Skeletal muscle tissue (tissue), 3 donors: ENCODE measurements at regions not wholly inside any gene's neighbourhood (a gene's known extent, or its start where the extent isn't known, plus 50 kb on each side); places are given as distances from the start of the nearest gene placed in this dataset.

ENCODE experiments used
- H3K27ac ChIP-seq: one replicate; pipeline ENCODE4 v1.7.0; 2013; ENCODE audit warnings: mild to moderate bottlenecking, low read depth, low read length, inconsistent platforms
- H3K27me3 ChIP-seq, 3 donors: one replicate each; pipeline ENCODE4 v1.7.0; 2013; ENCODE audit warnings: low read length in 3 of 3; ENCODE audit not compliant: control insufficient read depth in 3 of 3, insufficient read depth in 3 of 3
- H3K36me3 ChIP-seq, 3 donors: one replicate each; pipeline ENCODE4 v1.7.0; 2013; ENCODE audit warnings: low read length in 3 of 3; ENCODE audit not compliant: control insufficient read depth in 3 of 3, insufficient read depth in 3 of 3
- H3K4me1 ChIP-seq, 3 donors: one replicate each; pipeline ENCODE4 v1.7.0; 2013; ENCODE audit warnings: low read length in 3 of 3, mild to moderate bottlenecking in 3 of 3; ENCODE audit not compliant: control insufficient read depth in 3 of 3, insufficient read depth in 3 of 3
- H3K4me3 ChIP-seq, 3 donors: one replicate each; pipeline ENCODE4 v1.7.0; 2013; ENCODE audit warnings: low read length in 3 of 3
- H3K9ac ChIP-seq, 3 donors: one replicate each; pipeline ENCODE4 v1.7.0; 2013; ENCODE audit warnings: low read length in 3 of 3, mild to moderate bottlenecking in 3 of 3, moderate library complexity in 2 of 3, low read depth in 1 of 3
- H3K9me3 ChIP-seq, 3 donors: one replicate each; pipeline ENCODE4 v1.7.0; 2013; ENCODE audit warnings: low read length in 3 of 3; ENCODE audit not compliant: control insufficient read depth in 3 of 3
- donor health status: Osteomylitis.

- no peaks in the 10 kb centered on the region for H3K27me3 ChIP-seq
- no peak overlapping the region for H3K4me3 ChIP-seq
- no peak overlapping the region for H3K27ac ChIP-seq
- H3K36me3 ChIP-seq, result no peaks in the 10 kb centered on the region
- no peaks in the 10 kb centered on the region for H3K4me1 ChIP-seq
- H3K9me3 ChIP-seq, result no peaks in the 10 kb centered on the region
- H3K9ac ChIP-seq, result no peak overlapping the region
Observed at GRCh38 chr2:160649698-160650097, 156.1 kb upstream of the RBMS1 start.

GRCh38 chr2:160650196-160651118 is 156.8 kb upstream of the RBMS1 start:
- no peaks in the 10 kb centered on the region for H3K4me1 ChIP-seq
- H3K27me3 ChIP-seq, result no peaks in the 10 kb centered on the region
- H3K36me3 ChIP-seq, result no peaks in the 10 kb centered on the region
- H3K27ac ChIP-seq, result no peak overlapping the region
- H3K9me3 ChIP-seq, result no peaks in the 10 kb centered on the region
- H3K9ac ChIP-seq, result no peak overlapping the region
- H3K4me3 ChIP-seq, result no peak overlapping the region

- Histone ChIP-seq H3K9me3 (no peaks in the 10 kb centered on the region), H3K9ac (no peak overlapping the region), H3K36me3 (no peaks in the 10 kb centered on the region), H3K4me1 (no peaks in the 10 kb centered on the region), H3K27ac (no peak overlapping the region), H3K4me3 (no peak overlapping the region), H3K27me3 (no peaks in the 10 kb centered on the region)
Observed at GRCh38 chr2:160651416-160652200, 158.0 kb upstream of the RBMS1 start.

GRCh38 chr2:160652236-160652635 is 158.6 kb upstream of the RBMS1 start:
- Histone ChIP-seq H3K9me3 (no peaks in the 10 kb centered on the region), H3K9ac (no peak overlapping the region), H3K27ac (no peak overlapping the region), H3K27me3 (no peaks in the 10 kb centered on the region), H3K36me3 (no peaks in the 10 kb centered on the region), H3K4me1 (no peaks in the 10 kb centered on the region), H3K4me3 (no peak overlapping the region)

GRCh38 chr2:160657196-160657595 is 163.6 kb upstream of the RBMS1 start:
- Histone ChIP-seq H3K9me3 (no peaks in the 10 kb centered on the region), H3K36me3 (no peaks in the 10 kb centered on the region), H3K27ac (no peak overlapping the region), H3K4me3 (no peak overlapping the region), H3K27me3 (no peaks in the 10 kb centered on the region), H3K4me1 (no peaks in the 10 kb centered on the region), H3K9ac (no peak overlapping the region)

GRCh38 chr2:160658851-160659250 is 165.2 kb upstream of the RBMS1 start:
- Histone ChIP-seq H3K4me3 (no peak overlapping the region), H3K27ac (no peak overlapping the region), H3K9ac (no peak overlapping the region), H3K36me3 (no peaks in the 10 kb centered on the region), H3K4me1 (no peaks in the 10 kb centered on the region), H3K9me3 (no peaks in the 10 kb centered on the region), H3K27me3 (no peaks in the 10 kb centered on the region)

- no peaks in the 10 kb centered on the region for H3K36me3 ChIP-seq
- H3K9me3 ChIP-seq, result no peaks in the 10 kb centered on the region
- no peak overlapping the region for H3K9ac ChIP-seq
- peaks cover 0 to 1% (median 0%) of the 10 kb centered on the region in 3 donors for H3K4me1 ChIP-seq
- no peaks in the 10 kb centered on the region for H3K27me3 ChIP-seq
- H3K4me3 ChIP-seq, result no peak overlapping the region
- H3K27ac ChIP-seq, result no peak overlapping the region
Observed at GRCh38 chr2:160660741-160661140, 167.1 kb upstream of the RBMS1 start.

GRCh38 chr2:160664603-160665140 is 171.1 kb upstream of the RBMS1 start:
- no peak overlapping the region for H3K9ac ChIP-seq
- H3K4me3 ChIP-seq, result no peak overlapping the region
- H3K27me3 ChIP-seq, result no peaks in the 10 kb centered on the region
- no peak overlapping the region for H3K27ac ChIP-seq
- no peaks in the 10 kb centered on the region for H3K9me3 ChIP-seq
- no peaks in the 10 kb centered on the region for H3K36me3 ChIP-seq
- H3K4me1 ChIP-seq, result peaks cover 0 to 3% (median 3%) of the 10 kb centered on the region in 3 donors

- Histone ChIP-seq H3K4me1 (peaks cover 0 to 3% (median 3%) of the 10 kb centered on the region in 3 donors), H3K9ac (no peak overlapping the region), H3K27ac (peak overlapping the region; percentile 74), H3K9me3 (no peaks in the 10 kb centered on the region), H3K36me3 (no peaks in the 10 kb centered on the region), H3K4me3 (no peak overlapping the region), H3K27me3 (no peaks in the 10 kb centered on the region)
Observed at GRCh38 chr2:160666154-160667060, 172.8 kb upstream of the RBMS1 start.
